WTC11 (cell line): ENCODE measurements at regions not wholly inside any gene's neighbourhood (a gene's known extent, or its start where the extent isn't known, plus 50 kb on each side); places are given as distances from the start of the nearest gene placed in this dataset.

ENCODE experiments used
- ATAC-seq: fragments of 200-7000 bp; cut with Tn5 transposase; 2 replicates; pipeline ENCODE4 v1.10.0; 2021; ENCODE audit warnings: mild to moderate bottlenecking, moderate library complexity
- CTCF ChIA-PET: fragments of 300-600 bp; sonication (Branson Sonifier 250); formaldehyde crosslinking; loops from one replicate; lab custom pipeline; 2021; ENCODE audit warnings: antibody characterized with exemption; lab: Charles Lee
- POLR2A ChIA-PET: fragments of 350-600 bp; sonication (Branson Sonifier 250); formaldehyde crosslinking; loops from one replicate; lab custom pipeline; 2021; ENCODE audit warnings: antibody characterized with exemption; lab: Charles Lee
- DNase-seq: peaks from one replicate; pipeline ENCODE4 v3.0.0; 2021; ENCODE audit warnings: low spot score
- H3K27ac Mint-ChIP-seq: 2 replicates; pipeline ENCODE4 v1.8.0; 2021; ENCODE audit warnings: mixed read lengths
- H3K27me3 Mint-ChIP-seq: 2 replicates; pipeline ENCODE4 v1.8.0; 2021; ENCODE audit warnings: low read depth, mild to moderate bottlenecking, moderate library complexity, mixed read lengths
- H3K36me3 Mint-ChIP-seq: 2 replicates; pipeline ENCODE4 v1.8.0; 2021; ENCODE audit warnings: mixed read lengths
- H3K4me1 Mint-ChIP-seq: 2 replicates; pipeline ENCODE4 v1.8.0; 2022; ENCODE audit warnings: mixed read lengths
- H3K4me3 Mint-ChIP-seq: 2 replicates; pipeline ENCODE4 v1.8.0; 2021; ENCODE audit warnings: mild to moderate bottlenecking, moderate library complexity, mixed read lengths
- H3K9me3 Mint-ChIP-seq: 2 replicates; pipeline ENCODE4 v1.8.0; 2021; ENCODE audit warnings: mixed read lengths
- FOXK1 ChIP-seq: sonication (generic); formaldehyde crosslinking; IDR thresholded peaks from 2 replicates; pipeline ENCODE4 v1.8.0; 2022; ENCODE audit warnings: mild to moderate bottlenecking, moderate library complexity, missing genetic modification reagents
- JUN ChIP-seq: sonication (generic); formaldehyde crosslinking; IDR thresholded peaks from 2 replicates; pipeline ENCODE4 v1.8.0; 2023; ENCODE audit warnings: mild to moderate bottlenecking, missing genetic modification reagents
- NFATC4 ChIP-seq: fragments of 250-450 bp; sonication (Bioruptor Pico); IDR thresholded peaks from 2 replicates; pipeline ENCODE4 v1.9.0; 2021; ENCODE audit warnings: mild to moderate bottlenecking
- NR3C1 ChIP-seq: sonication (generic); formaldehyde crosslinking; conservative IDR thresholded peaks from 2 replicates; pipeline ENCODE4 v1.8.1; 2023; ENCODE audit warnings: low read depth, mild to moderate bottlenecking, missing genetic modification reagents
- RELA ChIP-seq: sonication (generic); formaldehyde crosslinking; IDR thresholded peaks from 2 replicates; pipeline ENCODE4 v1.8.1; 2022; ENCODE audit warnings: missing genetic modification reagents, mild to moderate bottlenecking, borderline replicate concordance
- RORB ChIP-seq: fragments of 250-450 bp; sonication (Bioruptor Pico); IDR thresholded peaks from 2 replicates; pipeline ENCODE4 v1.9.0; 2021; ENCODE audit warnings: mild to moderate bottlenecking
- SP1 ChIP-seq: sonication (generic); formaldehyde crosslinking; conservative IDR thresholded peaks from 2 replicates; pipeline ENCODE4 v1.8.1; 2022; ENCODE audit warnings: missing genetic modification reagents
- TCF7 ChIP-seq: sonication (generic); formaldehyde crosslinking; IDR thresholded peaks from 2 replicates; pipeline ENCODE4 v1.8.0; 2022; ENCODE audit warnings: mild to moderate bottlenecking, low read depth, missing genetic modification reagents, moderate library complexity
- ZNF121 ChIP-seq: sonication (generic); formaldehyde crosslinking; IDR thresholded peaks from 2 replicates; pipeline ENCODE4 v1.8.0; 2023; ENCODE audit warnings: missing genetic modification reagents
- ZNF263 ChIP-seq: sonication (generic); formaldehyde crosslinking; IDR thresholded peaks from 2 replicates; pipeline ENCODE4 v1.8.1; 2022; ENCODE audit warnings: low read depth, mild to moderate bottlenecking, moderate library complexity, missing genetic modification reagents
- ZNF317 ChIP-seq: sonication (generic); formaldehyde crosslinking; IDR thresholded peaks from 2 replicates; pipeline ENCODE4 v1.8.1; 2023; ENCODE audit warnings: low read depth, mild to moderate bottlenecking, moderate library complexity, missing genetic modification reagents, borderline replicate concordance
- ZNF423 ChIP-seq: fragments of 250-450 bp; sonication (Bioruptor Pico); IDR thresholded peaks from 2 replicates; pipeline ENCODE4 v2.1.2; 2022; ENCODE audit warnings: mild to moderate bottlenecking, moderate library complexity
- TF ChIP-seq, protein P1 (sequence below): sonication (generic); formaldehyde crosslinking; IDR thresholded peaks from 2 replicates; pipeline ENCODE4 v1.8.1; 2022; ENCODE audit warnings: missing genetic modification reagents, borderline replicate concordance
- TF ChIP-seq, protein P2 (sequence below): sonication (generic); formaldehyde crosslinking; IDR thresholded peaks from 2 replicates; pipeline ENCODE4 v1.8.1; 2023; ENCODE audit warnings: mild to moderate bottlenecking, missing genetic modification reagents, borderline replicate concordance
- TF ChIP-seq, protein P3 (sequence below): sonication (generic); formaldehyde crosslinking; IDR thresholded peaks from 2 replicates; pipeline ENCODE4 v1.8.0; 2023; ENCODE audit warnings: missing genetic modification reagents
- TF ChIP-seq, protein P4 (sequence below): sonication (generic); formaldehyde crosslinking; IDR thresholded peaks from 2 replicates; pipeline ENCODE4 v1.8.0; 2022; ENCODE audit warnings: mild to moderate bottlenecking, missing genetic modification reagents
- TF ChIP-seq, protein P5 (sequence below): fragments of 250-450 bp; sonication (Bioruptor Pico); IDR thresholded peaks from 2 replicates; pipeline ENCODE4 v1.9.0; 2021; ENCODE audit warnings: mild to moderate bottlenecking
- TF ChIP-seq, protein P6 (sequence below): fragments of 200-600 bp; IDR thresholded peaks from 2 replicates; pipeline ENCODE4 v1.8.0; 2022; ENCODE audit warnings: antibody characterized with exemption
- TF ChIP-seq, protein P7 (sequence below): sonication (generic); formaldehyde crosslinking; IDR thresholded peaks from 2 replicates; pipeline ENCODE4 v1.8.0; 2022; ENCODE audit warnings: mild to moderate bottlenecking, missing genetic modification reagents
- TF ChIP-seq, protein P8 (sequence below): sonication (generic); formaldehyde crosslinking; IDR thresholded peaks from 2 replicates; pipeline ENCODE4 v1.8.1; 2022; ENCODE audit warnings: mild to moderate bottlenecking, moderate library complexity, missing genetic modification reagents

DNA sequence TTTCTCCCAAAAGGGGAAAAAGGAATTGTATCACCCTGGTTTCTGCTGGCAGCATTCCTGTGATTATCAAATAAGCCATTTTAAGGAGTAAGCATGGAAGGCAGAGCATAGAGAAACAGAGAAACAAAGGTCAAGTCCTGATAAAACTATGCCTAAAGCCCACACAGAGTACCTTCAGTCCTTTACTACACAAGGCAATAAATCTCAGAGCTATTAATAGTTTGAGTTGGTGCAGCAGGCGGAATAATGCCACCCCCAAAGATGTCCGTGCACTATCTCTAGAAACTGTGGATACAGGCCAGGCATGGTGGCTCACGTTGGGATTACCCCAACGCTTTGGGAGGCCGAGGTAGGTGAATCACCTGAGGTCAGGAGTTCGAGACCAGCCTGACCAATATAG, 58.1 kb upstream of the ZBTB40 start:
- ATAC-seq (no peak), DNase-seq (no peak)
- Mint-ChIP-seq H3K4me1 (peaks cover 31% of the 10 kb centered on the region), H3K9me3 (no peaks in the 10 kb centered on the region), H3K27ac (no peak overlapping the region), H3K27me3 (no peaks in the 10 kb centered on the region), H3K4me3 (no peak overlapping the region), H3K36me3 (no peaks in the 10 kb centered on the region)
- ChIA-PET POLR2A (no interaction called here), CTCF (interaction anchor here (1.3 to 2.9 kb wide), 2 partner anchors 23 to 29 kb away, joined by 4 to 12 read pairs; no protein-coding TSS in a partner anchor)
- TF ChIP-seq NR3C1 (CRISPR knock-in tag) (no peak), RORB (CRISPR knock-in tag) (no peak), JUN (CRISPR knock-in tag) (no peak), ZNF121 (CRISPR knock-in tag) (no peak), SP1 (no peak), NFATC4 (CRISPR knock-in tag) (no peak), ZNF317 (CRISPR knock-in tag) (no peak)
- TF ChIP-seq, protein P1, sequence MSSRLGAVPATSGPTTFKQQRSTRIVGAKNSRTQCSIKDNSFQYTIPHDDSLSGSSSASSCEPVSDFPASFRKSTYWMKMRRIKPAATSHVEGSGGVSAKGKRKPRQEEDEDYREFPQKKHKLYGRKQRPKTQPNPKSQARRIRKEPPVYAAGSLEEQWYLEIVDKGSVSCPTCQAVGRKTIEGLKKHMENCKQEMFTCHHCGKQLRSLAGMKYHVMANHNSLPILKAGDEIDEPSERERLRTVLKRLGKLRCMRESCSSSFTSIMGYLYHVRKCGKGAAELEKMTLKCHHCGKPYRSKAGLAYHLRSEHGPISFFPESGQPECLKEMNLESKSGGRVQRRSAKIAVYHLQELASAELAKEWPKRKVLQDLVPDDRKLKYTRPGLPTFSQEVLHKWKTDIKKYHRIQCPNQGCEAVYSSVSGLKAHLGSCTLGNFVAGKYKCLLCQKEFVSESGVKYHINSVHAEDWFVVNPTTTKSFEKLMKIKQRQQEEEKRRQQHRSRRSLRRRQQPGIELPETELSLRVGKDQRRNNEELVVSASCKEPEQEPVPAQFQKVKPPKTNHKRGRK (CRISPR knock-in tag) = no peak
- TF ChIP-seq, protein P2, sequence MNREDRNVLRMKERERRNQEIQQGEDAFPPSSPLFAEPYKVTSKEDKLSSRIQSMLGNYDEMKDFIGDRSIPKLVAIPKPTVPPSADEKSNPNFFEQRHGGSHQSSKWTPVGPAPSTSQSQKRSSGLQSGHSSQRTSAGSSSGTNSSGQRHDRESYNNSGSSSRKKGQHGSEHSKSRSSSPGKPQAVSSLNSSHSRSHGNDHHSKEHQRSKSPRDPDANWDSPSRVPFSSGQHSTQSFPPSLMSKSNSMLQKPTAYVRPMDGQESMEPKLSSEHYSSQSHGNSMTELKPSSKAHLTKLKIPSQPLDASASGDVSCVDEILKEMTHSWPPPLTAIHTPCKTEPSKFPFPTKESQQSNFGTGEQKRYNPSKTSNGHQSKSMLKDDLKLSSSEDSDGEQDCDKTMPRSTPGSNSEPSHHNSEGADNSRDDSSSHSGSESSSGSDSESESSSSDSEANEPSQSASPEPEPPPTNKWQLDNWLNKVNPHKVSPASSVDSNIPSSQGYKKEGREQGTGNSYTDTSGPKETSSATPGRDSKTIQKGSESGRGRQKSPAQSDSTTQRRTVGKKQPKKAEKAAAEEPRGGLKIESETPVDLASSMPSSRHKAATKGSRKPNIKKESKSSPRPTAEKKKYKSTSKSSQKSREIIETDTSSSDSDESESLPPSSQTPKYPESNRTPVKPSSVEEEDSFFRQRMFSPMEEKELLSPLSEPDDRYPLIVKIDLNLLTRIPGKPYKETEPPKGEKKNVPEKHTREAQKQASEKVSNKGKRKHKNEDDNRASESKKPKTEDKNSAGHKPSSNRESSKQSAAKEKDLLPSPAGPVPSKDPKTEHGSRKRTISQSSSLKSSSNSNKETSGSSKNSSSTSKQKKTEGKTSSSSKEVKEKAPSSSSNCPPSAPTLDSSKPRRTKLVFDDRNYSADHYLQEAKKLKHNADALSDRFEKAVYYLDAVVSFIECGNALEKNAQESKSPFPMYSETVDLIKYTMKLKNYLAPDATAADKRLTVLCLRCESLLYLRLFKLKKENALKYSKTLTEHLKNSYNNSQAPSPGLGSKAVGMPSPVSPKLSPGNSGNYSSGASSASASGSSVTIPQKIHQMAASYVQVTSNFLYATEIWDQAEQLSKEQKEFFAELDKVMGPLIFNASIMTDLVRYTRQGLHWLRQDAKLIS (CRISPR knock-in tag) = no peak
- TF ChIP-seq, protein P3, sequence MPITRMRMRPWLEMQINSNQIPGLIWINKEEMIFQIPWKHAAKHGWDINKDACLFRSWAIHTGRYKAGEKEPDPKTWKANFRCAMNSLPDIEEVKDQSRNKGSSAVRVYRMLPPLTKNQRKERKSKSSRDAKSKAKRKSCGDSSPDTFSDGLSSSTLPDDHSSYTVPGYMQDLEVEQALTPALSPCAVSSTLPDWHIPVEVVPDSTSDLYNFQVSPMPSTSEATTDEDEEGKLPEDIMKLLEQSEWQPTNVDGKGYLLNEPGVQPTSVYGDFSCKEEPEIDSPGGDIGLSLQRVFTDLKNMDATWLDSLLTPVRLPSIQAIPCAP = no peak
- TF ChIP-seq, protein P4, sequence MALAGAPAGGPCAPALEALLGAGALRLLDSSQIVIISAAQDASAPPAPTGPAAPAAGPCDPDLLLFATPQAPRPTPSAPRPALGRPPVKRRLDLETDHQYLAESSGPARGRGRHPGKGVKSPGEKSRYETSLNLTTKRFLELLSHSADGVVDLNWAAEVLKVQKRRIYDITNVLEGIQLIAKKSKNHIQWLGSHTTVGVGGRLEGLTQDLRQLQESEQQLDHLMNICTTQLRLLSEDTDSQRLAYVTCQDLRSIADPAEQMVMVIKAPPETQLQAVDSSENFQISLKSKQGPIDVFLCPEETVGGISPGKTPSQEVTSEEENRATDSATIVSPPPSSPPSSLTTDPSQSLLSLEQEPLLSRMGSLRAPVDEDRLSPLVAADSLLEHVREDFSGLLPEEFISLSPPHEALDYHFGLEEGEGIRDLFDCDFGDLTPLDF = no peak
- TF ChIP-seq, protein P5, sequence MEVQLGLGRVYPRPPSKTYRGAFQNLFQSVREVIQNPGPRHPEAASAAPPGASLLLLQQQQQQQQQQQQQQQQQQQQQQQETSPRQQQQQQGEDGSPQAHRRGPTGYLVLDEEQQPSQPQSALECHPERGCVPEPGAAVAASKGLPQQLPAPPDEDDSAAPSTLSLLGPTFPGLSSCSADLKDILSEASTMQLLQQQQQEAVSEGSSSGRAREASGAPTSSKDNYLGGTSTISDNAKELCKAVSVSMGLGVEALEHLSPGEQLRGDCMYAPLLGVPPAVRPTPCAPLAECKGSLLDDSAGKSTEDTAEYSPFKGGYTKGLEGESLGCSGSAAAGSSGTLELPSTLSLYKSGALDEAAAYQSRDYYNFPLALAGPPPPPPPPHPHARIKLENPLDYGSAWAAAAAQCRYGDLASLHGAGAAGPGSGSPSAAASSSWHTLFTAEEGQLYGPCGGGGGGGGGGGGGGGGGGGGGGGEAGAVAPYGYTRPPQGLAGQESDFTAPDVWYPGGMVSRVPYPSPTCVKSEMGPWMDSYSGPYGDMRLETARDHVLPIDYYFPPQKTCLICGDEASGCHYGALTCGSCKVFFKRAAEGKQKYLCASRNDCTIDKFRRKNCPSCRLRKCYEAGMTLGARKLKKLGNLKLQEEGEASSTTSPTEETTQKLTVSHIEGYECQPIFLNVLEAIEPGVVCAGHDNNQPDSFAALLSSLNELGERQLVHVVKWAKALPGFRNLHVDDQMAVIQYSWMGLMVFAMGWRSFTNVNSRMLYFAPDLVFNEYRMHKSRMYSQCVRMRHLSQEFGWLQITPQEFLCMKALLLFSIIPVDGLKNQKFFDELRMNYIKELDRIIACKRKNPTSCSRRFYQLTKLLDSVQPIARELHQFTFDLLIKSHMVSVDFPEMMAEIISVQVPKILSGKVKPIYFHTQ (CRISPR knock-in tag) = no peak

DNA sequence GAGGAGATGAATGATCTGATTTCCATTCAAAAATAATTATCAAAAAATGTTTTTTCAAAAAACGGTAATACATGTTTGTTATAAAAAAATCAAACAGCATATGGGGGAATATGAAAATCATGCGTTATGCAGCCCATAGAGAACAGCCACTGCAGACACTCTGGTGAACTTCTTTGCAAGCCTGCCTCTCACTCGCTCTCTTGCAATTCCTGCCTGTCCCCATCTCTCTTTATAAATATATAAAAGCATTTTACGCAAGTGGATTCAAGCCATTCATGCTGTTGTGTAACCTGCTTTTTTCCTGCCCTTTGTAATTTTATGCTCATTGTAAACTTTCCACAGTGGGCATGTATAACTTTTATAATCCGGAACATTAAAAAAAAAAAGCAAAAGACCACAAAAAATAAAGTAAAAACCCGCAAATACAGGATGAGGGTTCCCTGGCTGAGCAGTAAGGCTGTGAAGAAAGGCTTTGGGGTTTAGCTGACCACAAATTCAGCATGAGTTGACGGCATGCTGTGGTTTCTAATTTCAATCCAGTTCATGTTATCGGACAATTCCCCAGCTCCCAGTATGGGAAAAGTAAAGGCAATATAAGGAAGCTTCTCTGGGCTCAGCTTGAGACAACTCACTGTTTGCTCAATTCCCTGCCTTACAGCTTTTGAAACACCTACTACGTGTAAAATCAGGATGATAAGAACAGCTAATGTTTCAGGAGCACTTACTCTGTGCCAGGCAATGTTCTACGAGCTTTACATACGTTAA, 52.8 kb upstream of the ZBTB40 start:
- Mint-ChIP-seq H3K27ac (no peak overlapping the region), H3K4me1 (peaks cover 17% of the 10 kb centered on the region), H3K36me3 (no peaks in the 10 kb centered on the region), H3K27me3 (no peaks in the 10 kb centered on the region), H3K4me3 (no peak overlapping the region), H3K9me3 (no peaks in the 10 kb centered on the region)
- DNase-seq = no peak
- ChIA-PET CTCF (interaction anchor here (1.2 to 1.4 kb wide), 2 partner anchors 8 to 18 kb away, joined by 3 to 7 read pairs; no protein-coding TSS in a partner anchor), POLR2A (no interaction called here)
- ATAC-seq = no peak
- no peak for TF ChIP-seq ZNF423 (CRISPR knock-in tag)
- TF ChIP-seq, protein P6, sequence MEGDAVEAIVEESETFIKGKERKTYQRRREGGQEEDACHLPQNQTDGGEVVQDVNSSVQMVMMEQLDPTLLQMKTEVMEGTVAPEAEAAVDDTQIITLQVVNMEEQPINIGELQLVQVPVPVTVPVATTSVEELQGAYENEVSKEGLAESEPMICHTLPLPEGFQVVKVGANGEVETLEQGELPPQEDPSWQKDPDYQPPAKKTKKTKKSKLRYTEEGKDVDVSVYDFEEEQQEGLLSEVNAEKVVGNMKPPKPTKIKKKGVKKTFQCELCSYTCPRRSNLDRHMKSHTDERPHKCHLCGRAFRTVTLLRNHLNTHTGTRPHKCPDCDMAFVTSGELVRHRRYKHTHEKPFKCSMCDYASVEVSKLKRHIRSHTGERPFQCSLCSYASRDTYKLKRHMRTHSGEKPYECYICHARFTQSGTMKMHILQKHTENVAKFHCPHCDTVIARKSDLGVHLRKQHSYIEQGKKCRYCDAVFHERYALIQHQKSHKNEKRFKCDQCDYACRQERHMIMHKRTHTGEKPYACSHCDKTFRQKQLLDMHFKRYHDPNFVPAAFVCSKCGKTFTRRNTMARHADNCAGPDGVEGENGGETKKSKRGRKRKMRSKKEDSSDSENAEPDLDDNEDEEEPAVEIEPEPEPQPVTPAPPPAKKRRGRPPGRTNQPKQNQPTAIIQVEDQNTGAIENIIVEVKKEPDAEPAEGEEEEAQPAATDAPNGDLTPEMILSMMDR = no peak
- TF ChIP-seq TCF7 (CRISPR knock-in tag) = no peak
- TF ChIP-seq ZNF263 (CRISPR knock-in tag) = no peak
- TF ChIP-seq, protein P7, sequence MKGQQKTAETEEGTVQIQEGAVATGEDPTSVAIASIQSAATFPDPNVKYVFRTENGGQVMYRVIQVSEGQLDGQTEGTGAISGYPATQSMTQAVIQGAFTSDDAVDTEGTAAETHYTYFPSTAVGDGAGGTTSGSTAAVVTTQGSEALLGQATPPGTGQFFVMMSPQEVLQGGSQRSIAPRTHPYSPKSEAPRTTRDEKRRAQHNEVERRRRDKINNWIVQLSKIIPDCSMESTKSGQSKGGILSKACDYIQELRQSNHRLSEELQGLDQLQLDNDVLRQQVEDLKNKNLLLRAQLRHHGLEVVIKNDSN (CRISPR knock-in tag) = no peak
- no peak for TF ChIP-seq FOXK1
- no peak for TF ChIP-seq RELA (CRISPR knock-in tag)
- TF ChIP-seq, protein P8, sequence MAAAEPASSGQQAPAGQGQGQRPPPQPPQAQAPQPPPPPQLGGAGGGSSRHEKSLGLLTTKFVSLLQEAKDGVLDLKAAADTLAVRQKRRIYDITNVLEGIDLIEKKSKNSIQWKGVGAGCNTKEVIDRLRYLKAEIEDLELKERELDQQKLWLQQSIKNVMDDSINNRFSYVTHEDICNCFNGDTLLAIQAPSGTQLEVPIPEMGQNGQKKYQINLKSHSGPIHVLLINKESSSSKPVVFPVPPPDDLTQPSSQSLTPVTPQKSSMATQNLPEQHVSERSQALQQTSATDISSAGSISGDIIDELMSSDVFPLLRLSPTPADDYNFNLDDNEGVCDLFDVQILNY = no peak
